ENCODE measurements at regions not wholly inside any gene's neighbourhood (a gene's known extent, or its start where the extent isn't known, plus 50 kb on each side); places are given as distances from the start of the nearest gene placed in this dataset.

DNA sequence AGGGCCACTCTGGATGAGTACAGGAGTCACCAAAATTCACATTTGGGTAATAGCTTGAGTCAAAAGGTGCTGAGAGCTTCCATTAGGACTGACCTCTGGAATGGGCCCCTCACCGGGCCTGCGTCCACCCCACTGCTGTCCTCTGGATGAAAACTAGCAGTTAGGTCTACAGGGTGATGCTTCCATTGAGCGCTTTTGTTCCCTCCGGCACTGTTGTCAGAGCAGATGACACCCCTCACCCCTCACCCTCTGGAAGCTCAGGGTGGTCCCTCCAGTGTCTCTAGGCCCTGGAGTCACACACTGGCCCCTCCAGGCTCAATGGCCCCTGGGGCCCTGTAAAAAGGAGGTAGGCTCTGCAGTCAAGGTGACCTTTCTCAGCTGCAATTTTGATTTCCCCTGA lies 187.8 kb upstream of the GPR12 start:
- TF ChIP-seq, protein P1, sequence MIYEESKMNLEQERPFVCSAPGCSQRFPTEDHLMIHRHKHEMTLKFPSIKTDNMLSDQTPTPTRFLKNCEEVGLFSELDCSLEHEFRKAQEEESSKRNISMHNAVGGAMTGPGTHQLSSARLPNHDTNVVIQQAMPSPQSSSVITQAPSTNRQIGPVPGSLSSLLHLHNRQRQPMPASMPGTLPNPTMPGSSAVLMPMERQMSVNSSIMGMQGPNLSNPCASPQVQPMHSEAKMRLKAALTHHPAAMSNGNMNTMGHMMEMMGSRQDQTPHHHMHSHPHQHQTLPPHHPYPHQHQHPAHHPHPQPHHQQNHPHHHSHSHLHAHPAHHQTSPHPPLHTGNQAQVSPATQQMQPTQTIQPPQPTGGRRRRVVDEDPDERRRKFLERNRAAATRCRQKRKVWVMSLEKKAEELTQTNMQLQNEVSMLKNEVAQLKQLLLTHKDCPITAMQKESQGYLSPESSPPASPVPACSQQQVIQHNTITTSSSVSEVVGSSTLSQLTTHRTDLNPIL (CRISPR knock-in tag; IDR thresholded peaks at IDR 0.05; ENCODE audit: low read depth), result no peak
- TF ChIP-seq BACH2 (CRISPR knock-in tag; IDR thresholded peaks at IDR 0.05; ENCODE audit: borderline replicate concordance) (no peak), ZNF565 (CRISPR knock-in tag; conservative IDR thresholded peaks at IDR 0.05; ENCODE audit: low read depth) (no peak), GLIS3 (CRISPR knock-in tag; IDR thresholded peaks at IDR 0.05) (no peak), PPARA (CRISPR knock-in tag; IDR thresholded peaks at IDR 0.05; ENCODE audit: borderline replicate concordance) (no peak), OSR1 (CRISPR knock-in tag; IDR thresholded peaks at IDR 0.05) (no peak)

Data from SK-N-SH treated with all-trans-retinoic acid at 6 μM for 48 hours (cell line).